GM12891 (cell line): ENCODE measurements at regions not wholly inside any gene's neighbourhood (a gene's known extent, or its start where the extent isn't known, plus 50 kb on each side); places are given as distances from the start of the nearest gene placed in this dataset.

Experiments
- POLR2A ChIP-seq: IDR thresholded peaks from 2 replicates; pipeline ENCODE4 v1.6.1; 2011; ENCODE audit warnings: low read depth, low read length, control low read depth
- POLR2AphosphoS5 ChIP-seq: IDR thresholded peaks from 2 replicates; pipeline ENCODE4 v1.6.1; 2011; ENCODE audit warnings: low read depth, low read length, control low read depth
- SPI1 ChIP-seq: IDR thresholded peaks from 2 replicates; pipeline ENCODE4 v1.6.1; 2011; ENCODE audit warnings: low read depth, low read length, control low read depth
- TAF1 ChIP-seq: IDR thresholded peaks from 2 replicates; pipeline ENCODE4 v1.6.1; 2011; ENCODE audit warnings: low read depth, low read length, control low read depth

DNA sequence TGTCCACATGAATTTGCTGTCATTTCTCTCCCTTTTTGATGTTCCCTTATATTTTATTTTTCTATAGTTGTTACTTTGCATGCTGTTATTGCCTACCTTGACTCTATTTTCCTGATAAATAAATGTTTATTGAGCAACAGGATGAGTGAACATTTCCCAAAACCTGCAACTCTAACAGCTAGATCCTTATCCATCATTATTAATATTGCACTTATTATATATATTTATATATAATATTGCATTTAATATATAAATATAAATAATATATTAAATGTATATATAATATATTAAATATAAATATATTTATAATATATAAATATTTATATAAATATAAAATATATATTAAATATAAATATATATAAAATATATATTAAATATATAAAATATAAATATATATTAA is 436.1 kb upstream of the MMADHC start:
- TF ChIP-seq POLR2A: no peak
- TF ChIP-seq POLR2AphosphoS5: no peak
- TF ChIP-seq TAF1: no peak
- no peak for TF ChIP-seq SPI1
